CD4-positive, alpha-beta T cell treated with Interleukin-21 for 1 hour (primary cell): ENCODE measurements at regions not wholly inside any gene's neighbourhood (a gene's known extent, or its start where the extent isn't known, plus 50 kb on each side); places are given as distances from the start of the nearest gene placed in this dataset.
"Not testable (repeated sequence)": the region's sequence is repeated elsewhere in the genome, so short reads cannot be mapped to it uniquely, and the experiment has no call there.

Experiments
- DNase-seq: peaks from one replicate; pipeline ENCODE4 v3.0.0-alpha.2; 2020

DNA sequence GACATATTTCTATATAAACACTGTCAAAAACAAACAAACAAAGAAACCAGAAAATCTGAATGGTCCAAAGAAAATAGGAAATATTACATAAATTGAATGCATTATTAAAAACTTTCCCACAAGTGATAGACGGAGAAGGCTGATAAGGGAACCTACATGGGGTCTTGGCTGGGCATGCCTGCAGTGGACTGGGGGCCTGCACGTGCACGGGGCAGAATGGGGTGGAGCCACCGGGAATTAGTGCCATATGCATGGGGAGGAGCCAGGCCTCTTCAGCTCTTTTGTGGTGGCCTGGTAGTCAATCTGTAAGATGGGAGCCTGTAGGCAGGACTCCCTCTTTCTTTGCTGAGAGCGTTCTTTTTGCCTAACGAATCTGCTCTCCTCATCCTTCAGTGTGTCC lies 1031.7 kb upstream of the FBXO33 start:
- DNase-seq = no peak

DNA sequence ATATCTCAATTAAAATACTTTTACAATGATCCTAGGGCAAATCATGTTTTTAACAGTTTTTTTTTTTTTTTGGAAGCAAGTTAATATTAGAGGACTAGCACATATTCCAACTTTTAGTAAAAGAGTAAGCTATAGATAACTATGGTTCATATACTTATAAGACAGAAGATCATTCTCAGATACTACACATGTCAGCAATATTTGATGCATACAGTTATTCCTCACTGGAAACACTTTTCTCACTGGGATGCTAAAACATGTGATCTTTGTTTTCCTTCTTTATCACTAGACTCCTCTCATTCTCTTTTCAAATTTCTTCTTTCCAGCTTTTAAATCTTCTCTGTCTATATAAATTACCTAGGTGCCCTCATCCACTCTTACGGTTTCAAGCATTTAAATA lies 1020.4 kb upstream of the FBXO33 start:
- DNase-seq = no peak

DNA sequence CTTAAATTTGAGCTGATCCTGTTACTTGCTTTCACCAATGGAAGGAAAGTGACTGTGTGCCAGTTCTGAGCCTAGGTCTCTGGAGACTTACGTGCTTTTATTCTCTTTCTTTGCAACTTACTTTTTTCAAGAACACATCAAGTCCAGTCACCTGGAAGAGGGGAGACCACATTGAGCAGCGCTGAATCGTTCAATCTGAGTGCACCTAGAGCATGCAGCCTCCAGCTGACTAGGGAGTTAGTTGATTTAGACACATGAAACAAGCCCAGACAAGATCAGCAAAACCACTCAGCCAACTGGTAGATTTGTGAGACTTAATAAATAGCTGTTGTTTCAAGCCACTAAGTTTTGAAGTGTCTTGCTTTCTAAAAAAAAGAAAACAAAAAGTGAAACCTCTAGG lies 1014.8 kb upstream of the FBXO33 start:
- no peak for DNase-seq

DNA sequence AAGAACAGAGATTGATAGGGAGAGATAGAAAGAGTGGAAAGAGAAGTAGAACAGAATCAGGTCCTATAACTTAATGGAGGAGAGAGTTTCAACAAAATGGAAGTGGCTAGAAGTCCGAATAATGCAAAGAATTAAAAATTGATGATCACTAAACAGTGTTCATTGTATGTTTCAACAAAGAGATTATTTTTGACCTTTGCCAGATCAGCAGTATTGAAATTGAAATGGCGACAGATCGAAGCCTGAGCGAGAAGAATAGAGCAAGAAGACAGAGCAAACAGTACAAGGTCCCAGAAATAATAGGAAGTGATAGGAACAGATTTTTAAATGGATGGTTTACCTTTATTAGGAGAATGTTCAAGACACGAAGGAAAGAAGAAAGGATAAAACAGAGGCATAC lies 1012.8 kb upstream of the FBXO33 start:
- DNase-seq = no peak

DNA sequence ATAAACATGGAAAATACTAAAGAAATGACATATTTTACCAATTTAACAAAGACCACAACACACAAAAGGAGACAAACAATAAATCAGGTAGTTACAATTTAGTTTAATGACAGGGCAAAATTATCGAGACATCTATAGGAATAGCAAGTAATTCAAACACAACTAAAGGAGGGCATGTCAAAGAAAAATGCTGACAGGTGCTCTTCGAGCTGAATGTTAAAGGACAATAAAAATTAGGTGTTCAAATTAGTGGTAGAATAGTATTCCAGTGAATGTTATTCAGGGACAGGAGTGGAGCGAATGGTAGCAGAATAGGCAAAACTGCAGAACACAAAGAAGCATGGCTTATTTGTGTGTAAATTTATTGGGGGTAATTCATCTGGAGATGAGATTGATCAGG lies 1004.3 kb upstream of the FBXO33 start:
- no peak for DNase-seq

DNA sequence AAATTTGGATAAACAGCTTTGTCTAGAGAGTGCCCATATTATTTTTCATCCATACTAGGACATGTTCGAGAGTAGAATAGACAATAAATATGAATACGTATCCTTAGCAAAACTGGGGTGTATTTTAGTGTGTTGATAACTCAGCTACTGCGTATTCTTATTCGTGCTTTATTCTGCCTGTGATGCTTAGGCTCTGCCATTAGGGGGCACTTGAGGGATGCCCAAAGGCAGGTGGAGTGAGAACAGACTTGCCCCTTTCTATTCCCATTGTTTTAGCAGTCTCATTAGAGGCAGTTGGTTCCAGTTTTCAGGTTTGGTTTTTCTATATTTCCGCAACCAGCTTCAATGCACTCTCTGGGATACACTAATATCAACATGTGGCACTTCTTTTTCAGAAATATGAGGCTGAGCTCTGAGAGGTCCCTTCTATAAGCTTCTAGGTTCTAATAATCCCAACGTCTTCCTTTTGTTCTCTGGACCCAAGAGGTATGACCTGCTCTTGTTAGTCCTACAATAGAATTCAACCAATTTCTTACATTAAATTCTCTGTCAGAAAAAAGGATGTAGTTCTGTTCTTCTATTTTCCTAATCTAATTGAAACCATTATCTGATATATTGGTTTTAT lies 985.7 kb upstream of the FBXO33 start:
- peak; percentile 6 for DNase-seq

DNA sequence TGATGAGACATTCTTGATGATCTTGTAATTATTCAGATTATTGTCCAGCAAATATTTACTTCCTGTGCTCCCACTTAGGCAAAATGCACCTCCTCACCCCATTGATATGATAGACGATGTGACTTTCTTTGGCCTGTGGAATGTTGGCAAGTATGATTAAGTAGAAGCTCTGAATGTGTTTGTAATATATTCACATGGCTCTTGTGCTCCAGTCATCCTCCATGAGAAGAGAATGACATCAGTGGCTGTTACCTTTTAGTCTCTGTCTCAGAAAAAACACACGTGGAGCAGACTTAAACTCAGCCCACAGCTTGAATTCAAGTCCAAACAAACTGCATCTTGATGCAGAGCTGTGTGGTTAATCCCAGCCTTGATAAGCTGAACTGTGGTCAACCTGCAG lies 984.3 kb upstream of the FBXO33 start:
- DNase-seq = no peak

DNA sequence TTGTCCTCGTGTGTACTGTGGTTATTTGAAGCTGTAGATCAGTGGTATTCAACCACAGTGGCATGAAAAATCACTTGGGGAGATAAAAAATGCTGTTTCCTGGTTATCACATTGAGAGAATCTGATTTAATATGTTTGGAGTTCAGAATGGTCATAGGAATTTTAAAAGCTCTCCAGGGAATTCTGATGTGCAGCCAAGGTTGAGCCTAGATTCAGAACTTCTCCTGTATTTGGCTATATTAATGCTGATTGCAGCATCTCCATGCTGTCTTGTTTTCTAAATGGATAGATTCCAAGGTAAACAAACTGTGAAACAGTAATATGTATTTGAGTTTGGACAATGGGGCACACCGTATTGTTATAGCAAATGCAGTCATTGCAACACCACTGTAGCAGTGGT lies 982.2 kb upstream of the FBXO33 start:
- DNase-seq = no peak

DNA sequence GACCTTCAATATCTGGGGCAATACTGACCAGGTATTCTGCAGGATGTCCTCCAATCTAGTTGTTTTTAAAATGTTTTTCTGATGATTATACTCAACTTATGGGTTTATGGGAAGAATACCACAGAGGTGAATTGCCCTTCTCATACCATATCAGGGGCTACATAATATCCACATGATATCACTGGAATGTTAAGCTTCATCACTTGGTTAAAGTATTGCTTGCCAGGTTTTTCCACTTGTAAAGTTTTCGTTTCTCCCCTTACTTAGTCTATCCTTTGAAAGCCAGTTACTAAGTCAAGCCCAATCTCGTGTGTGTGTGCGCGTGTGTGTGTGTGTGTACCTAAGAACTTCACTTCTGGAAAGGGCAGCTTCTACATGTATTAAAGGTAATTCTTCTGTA lies 980.9 kb upstream of the FBXO33 start:
- no peak for DNase-seq

DNA sequence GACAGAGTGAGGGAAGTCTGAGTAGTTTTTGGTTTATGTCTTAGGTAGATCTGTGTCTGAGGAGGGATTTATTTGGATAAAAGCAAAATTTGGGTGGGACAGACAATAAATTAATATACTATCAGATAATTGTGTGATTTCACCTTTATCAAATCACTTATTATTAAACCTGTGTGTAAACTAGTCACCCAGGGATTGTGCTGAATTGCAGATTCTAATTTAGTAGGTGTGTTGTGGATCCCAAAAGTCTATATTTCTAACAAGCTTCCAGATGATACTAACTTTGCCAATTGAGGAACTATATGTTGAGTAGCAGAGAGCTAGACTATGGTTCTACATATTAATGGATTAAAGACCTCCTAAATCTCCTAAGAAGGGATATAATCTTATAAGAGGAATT lies 978.5 kb upstream of the FBXO33 start:
- no peak for DNase-seq

DNA sequence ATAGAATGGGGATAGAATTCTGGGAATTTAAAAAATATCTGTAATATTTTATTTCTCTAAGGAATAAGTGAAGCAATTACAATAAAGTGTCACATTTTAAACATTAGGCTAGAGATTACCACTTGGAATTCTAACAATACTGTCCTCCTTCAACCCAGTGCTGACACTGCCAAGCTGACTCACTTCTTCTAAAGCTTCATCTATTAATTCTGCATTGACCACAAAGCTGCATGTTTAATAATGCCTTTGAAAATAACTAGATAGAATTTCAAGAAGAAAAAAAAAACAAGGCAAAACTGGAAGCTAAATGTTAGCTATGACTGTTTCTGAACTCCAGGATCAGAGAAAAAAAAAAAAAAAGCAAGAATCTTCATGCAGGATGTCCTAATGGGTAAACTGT lies 970.7 kb upstream of the FBXO33 start:
- DNase-seq = no peak

DNA sequence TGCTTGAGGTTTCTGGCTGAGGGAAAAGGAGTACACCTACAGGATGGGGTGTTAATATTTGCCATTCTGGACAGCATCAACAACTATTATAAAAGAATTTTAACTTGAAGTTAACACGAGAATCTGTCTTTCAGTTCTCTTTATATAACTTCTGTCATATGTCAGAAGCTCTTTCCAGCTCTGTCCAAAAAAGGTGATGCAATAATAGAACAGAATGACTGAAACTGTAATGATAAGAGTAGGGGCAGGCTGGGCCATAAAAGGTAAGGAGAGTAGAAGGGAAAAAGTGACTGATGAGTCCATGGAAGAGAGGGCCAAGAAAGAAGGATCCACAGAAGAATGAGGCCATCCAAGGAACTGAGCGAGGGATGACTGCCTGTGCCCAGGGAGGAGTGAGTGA lies 966.7 kb upstream of the FBXO33 start:
- no peak for DNase-seq

DNA sequence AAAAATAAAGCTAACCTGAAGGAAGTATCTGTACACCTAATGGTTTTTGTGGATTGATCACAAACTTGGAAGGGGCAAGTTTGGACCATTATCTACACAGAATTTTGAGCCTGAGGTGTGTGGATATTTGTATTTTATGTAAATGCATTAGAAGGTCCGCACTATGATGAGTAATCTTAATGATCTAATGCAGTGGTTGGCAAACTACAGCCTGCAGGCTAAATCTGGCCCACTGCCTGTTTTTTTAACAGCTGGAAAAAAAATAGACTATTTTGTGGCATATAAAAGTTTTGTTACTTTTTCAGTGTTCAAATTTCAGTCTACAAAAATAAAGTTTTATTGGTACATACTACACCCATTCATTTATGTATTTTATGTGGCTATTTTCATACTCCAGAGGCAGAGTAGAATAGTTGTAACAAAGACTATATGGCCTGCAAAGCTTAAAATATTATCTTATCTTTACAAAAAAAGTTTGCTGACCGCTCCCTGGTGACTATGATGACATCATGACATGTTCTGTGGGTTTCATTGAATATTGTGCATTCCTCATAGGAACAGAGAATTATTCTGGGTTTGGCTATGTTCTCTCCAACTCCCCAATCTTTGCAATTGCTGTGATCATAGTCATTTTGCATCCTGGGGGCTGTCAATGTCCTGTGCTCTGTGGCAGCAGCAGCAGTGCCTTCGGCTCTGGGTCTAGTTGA lies 962.6 kb upstream of the FBXO33 start:
- DNase-seq = no peak

DNA sequence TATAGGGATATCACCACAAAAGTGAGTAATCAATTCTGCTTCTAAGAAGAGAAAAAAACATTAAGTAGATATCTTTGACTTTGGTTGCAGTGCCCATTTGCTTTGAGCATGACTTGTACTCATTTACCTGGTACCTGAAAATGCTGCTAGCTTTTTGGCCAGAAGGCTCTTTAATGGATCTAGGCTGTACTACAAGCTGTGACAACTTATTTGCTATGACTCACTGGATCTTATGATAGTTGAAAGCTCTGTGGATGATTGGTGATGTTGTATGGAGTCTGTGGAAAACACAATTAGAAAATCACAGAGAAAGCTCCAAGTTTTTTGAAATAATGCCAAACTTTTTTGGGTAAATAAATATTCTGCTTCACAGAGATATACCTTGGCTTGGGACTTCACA lies 960.9 kb upstream of the FBXO33 start:
- DNase-seq = no peak

DNA sequence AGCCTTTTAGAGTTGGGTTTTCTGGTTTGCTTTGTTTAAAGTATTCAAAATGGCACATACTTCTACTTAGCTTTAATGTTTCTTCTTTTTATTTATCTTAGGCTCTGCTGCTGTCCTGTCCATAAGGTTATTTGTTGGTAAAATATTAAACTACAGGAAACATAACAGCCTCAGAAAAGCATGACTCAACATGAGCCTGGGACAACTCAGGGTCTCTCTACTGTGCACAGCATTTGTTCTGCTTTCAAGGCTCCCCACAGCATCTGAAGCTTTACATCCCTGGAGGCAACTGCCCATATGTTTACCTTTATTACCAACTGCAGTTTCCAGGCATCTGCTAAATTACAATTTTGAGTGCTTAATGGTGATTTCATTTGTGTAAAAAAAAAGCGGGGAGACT lies 954.2 kb upstream of the FBXO33 start:
- DNase-seq = no peak

DNA sequence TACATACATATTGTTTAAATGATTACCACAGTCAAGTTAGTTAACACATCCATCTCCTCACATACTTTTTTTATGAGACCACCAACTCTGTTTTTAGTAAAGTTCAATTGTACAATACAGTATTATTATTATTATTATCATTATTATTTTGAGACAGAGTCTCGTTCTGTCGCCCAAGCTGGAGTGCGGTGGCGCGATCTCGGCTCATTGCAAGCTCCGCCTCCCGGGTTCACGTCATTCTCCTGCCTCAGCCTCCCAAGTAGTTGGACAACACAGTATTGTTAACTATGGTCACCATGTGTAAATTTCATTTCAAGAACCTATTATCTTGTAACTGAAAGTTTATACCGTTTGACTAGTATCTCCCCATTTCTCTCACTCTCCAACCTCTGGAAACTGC lies 942.0 kb upstream of the FBXO33 start:
- no peak for DNase-seq

DNA sequence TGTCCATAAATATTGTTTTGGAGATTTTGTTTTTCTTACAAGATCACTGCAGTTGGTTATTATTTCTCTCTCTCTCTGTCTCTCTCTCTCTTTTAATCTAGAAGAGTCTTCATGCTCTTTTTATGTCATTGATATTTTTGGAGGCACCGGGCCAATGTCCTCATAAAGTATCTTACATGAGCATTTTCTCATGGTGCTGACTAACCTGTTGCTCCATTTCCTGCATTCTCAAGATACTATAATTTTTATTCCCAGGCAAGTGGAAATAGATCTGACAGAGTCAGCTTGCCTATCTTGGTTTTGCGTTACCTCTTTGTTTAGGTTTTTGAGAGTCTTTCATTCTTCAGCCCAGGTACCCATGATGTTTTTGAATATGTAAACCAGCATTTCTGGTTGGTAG lies 938.8 kb upstream of the FBXO33 start:
- no peak for DNase-seq

DNA sequence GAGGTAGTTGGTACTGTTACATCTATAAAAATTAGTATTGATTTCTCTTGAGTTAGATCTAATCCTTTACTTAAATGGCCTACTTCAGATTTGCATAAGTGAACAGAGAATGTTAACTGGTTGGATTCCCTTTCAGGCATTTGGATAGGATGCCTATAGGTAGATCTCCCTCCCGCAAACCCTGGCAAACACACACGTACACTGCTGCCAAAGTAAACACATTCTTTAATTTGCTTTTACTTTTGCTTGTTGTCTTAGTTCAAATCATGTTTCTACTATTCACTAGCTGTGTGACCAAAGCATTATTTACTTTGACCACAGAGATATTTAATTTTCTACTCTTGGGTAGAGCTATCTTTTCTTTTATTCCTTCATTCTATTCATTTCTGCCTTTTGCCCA lies 936.1 kb upstream of the FBXO33 start:
- no peak for DNase-seq

DNA sequence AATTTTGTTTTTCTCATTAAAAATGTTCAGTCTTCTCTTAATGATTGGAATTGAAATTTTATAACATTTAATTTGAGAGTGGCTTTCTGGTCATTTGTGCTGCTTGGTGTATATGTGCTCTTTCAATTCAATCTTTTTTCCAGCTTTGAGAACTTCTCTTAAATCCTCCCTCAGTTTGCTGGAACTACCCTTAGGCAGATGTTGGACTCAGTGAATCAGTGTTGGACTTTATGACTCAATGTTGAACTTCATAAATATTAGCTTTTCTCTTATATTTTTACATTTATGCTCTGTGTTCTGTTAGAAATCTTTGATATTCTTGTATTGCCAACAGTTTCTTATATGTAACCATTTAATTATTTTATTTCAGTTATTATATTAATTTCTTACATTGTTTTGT lies 935.5 kb upstream of the FBXO33 start:
- DNase-seq = no peak

DNA sequence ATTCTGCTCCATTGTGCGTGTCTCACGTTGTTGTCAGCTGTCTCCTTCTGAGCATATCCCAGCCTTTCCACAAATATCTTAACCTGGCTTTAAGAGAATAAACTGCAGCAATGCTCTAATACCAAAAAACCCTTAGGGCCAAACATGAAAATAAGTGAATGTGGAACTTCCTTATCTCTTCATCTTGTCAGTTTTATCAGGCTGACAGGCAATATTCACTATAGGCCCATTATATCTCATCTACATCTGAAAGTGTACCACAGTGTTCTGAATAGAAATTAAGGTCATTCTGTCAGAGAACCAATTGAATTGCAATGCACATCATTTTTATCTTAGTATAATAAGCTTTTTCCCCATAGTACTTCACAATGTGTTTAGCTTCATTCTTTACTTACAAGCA lies 933.1 kb upstream of the FBXO33 start:
- no peak for DNase-seq

DNA sequence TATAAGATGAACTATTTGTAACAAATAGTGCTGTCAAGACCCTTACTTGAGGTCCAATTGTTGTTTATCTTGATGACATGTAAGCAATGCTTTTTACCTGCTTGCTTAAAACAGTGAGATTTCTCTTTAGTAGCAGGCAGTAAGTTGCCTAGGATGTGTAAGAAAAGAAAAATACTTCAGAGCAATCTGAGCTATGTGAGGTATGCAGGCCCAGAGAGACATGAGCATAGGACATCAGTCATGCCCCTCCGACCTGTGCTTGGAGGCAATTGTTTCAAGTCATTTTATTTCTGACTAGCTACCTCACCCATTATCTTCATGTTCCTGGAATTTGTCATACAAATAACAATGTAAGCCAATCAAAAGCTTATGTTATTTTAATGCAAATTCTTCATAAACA lies 930.6 kb upstream of the FBXO33 start:
- no peak for DNase-seq

DNA sequence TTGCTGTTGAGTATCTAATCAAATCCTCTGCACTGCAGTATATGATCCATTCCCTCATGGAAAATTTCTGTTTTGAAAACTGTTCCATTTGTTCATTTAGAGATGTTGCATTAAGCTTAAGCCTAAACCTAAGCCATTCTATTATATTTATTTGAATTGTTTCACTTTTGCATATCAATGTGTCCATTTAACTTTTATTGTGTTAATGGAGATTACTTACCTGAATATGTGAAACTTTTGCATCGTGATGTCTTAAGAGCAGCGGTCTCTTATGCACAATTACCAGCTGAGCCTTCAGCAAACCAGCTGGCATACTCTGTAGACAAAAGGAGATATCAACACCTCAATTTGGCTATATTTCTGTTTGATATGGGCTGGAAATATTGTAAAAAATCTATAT lies 922.5 kb upstream of the FBXO33 start:
- no peak for DNase-seq

DNA sequence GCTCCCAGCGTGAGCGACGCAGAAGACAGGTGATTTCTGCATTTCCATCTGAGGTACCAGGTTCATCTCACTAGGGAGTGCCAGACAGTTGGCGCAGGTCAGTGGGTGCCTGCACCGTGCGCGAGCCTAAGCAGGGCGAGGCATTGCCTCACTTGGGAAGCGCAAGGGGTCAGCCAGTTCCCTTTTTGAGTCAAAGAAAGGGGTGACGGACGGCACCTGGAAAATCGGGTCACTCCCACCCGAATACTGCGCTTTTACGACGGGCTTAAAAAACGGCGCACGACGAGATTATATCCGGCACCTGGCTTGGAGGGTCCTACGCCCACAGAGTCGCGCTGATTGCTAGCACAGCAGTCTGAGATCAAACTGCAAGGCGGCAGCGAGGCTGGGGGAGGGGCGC lies 915.9 kb upstream of the FBXO33 start:
- DNase-seq = not testable (repeated sequence)

DNA sequence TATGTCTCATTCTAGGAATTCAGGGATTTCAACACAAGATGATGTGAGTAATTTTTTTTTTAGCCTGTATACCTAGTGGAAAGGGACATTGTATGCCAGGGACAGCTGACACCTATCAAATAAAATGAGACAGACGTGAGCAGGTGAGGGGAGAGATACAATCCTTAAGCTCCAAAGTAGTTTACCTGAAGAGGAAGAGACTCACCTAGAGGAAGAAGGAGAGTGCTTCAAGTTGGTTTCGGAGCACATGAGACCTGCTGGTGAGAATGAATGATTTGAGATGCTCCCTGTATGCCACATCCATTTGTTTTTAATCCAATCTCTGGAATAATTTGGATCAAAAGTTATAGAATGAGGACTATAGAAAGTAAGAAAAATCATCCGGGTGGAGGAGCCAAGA lies 915.4 kb upstream of the FBXO33 start:
- no peak for DNase-seq

DNA sequence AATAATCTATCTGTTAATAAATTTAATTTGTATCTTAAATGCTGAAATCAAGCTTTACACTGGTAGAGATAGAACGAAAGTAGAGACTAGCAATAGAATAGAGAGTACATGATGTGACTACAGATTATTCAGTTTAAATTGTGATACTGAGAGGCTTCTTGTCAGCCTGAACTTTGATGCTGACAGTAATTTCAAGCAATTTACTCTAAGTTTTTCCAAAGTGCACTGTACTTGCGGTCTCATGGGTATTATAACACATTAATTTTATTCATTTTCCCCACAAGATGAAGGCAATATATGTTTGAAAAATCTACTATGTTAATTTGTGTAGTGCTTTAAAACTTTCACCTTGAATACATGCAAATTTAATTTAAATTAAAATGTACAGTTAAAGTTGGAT lies 914.0 kb upstream of the FBXO33 start:
- DNase-seq = no peak
